ENCODE measurements at regions not wholly inside any gene's neighbourhood (a gene's known extent, or its start where the extent isn't known, plus 50 kb on each side); places are given as distances from the start of the nearest gene placed in this dataset.

- no peak for DNase-seq (ENCODE audit: low read depth)
Measured at GRCh38 chr6:14974792-14975470, 270.9 kb upstream of the JARID2 start.

GRCh38 chr6:14975471-14975817 lies 270.4 kb upstream of the JARID2 start:
- DNase-seq (ENCODE audit: low read depth) = no peak

- DNase-seq (ENCODE audit: low read depth) = no peak
Measured at GRCh38 chr6:14977747-14978382, 268.0 kb upstream of the JARID2 start.

GRCh38 chr6:14981960-14982359 lies 263.9 kb upstream of the JARID2 start:
- no peak for DNase-seq (ENCODE audit: low read depth)

- DNase-seq (ENCODE audit: low read depth) = no peak
Measured at GRCh38 chr6:14983599-14984518, 262.0 kb upstream of the JARID2 start.

DNA sequence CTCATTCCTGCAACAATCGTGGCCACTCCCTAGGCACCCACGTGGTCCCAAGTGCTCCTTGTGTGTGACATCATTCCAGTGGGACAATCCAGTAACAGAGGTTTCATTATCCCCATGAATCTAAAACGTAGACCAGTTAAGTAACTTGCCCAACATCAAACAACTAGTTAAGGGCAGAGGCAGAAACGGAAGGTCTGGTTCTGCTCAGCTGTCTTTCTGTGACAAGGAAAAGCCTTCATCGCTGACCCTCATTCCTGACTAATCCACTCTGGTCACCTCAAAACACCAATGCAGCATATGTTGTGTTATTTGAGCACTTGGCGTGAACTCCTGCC lies 261.4 kb upstream of the JARID2 start:
- no peak for DNase-seq (ENCODE audit: low read depth)

DNA sequence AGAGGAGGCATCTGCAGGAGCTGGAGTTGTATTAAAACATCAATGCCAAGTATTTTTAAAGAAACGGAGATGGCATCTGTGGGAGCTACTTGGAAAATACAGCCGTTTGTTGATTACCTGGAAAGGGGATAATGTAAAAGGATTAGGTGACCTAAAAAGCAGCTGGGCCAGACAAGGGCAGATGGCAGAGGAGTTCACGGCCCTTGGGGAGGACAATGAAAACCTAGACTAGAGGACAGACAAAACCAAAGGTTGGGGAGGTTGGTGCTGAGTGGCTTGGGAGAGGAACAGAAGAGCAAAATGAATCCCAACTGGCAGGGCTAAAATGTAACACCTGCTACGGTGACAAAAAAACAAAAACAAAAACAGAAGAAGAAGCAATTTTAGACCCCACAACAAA lies 260.5 kb upstream of the JARID2 start:
- no peak for DNase-seq (ENCODE audit: low read depth)

- no peak for DNase-seq (ENCODE audit: low read depth)
Measured at GRCh38 chr6:14986370-14986769, 259.5 kb upstream of the JARID2 start.

DNA sequence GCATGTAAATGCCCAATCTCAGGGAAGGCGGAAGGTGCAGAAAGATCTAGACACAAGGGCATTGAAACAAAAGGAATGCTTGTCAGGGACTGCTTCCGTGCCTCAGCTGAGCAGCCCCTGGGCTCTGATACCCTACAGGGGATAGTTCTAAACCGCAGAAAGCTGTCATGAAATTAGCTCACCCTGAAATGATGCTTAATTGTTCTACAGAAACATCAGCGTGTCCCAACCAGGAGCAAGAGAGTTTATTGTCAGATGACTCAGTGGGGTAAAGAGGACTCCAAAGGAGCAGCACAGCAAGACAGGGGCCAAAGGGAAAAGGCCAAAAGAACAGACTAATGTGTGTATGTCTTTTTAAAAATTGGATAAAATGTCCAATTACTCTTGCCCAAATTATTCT lies 258.4 kb upstream of the JARID2 start:
- DNase-seq (ENCODE audit: low read depth) = no peak

- DNase-seq (ENCODE audit: low read depth) = no peak
Measured at GRCh38 chr6:14992382-14992781, 253.5 kb upstream of the JARID2 start.

DNA sequence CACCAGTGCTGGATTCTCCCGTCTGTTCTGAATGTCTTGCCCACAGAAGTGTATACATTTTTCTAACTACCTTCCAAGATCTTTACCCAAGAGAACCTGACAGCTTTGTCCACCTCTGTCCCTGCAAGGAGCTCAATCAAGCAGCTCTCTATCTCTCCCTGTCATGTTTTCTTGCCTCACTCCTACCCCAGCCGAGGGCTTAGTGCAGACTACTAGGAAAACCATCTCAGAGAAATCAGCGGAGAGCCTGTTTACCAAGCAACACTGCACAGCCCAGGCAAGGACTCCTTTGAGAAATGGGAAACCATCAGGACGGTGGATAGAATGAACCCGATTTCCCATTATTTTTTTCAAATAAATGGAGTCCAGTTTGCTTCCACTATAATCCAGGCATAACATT lies 250.7 kb upstream of the JARID2 start:
- no peak for DNase-seq (ENCODE audit: low read depth)

- DNase-seq (ENCODE audit: low read depth) = no peak
Measured at GRCh38 chr6:14995966-14996602, 249.8 kb upstream of the JARID2 start.

GRCh38 chr6:14996892-14997291 lies 249.0 kb upstream of the JARID2 start:
- no peak for DNase-seq (ENCODE audit: low read depth)

DNA sequence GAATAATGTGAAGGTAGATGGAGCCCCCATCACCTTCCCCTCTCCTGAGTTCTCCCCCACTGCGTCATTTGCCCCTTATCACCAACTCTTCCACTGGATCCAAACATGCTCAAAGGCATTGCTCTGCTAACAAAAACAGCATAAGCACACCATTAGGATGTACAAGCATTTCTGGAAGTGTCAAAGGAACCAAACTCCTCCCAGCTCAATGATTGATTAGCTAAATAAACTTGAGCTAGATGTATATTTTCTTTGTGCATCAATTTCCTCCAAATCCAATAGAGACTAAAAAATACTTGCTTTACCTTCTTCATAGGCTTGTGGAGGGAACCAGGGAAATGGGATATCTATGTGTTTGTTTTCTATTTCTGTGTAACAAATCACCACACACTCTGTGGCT lies 248.4 kb upstream of the JARID2 start:
- no peak for DNase-seq (ENCODE audit: low read depth)

DNA sequence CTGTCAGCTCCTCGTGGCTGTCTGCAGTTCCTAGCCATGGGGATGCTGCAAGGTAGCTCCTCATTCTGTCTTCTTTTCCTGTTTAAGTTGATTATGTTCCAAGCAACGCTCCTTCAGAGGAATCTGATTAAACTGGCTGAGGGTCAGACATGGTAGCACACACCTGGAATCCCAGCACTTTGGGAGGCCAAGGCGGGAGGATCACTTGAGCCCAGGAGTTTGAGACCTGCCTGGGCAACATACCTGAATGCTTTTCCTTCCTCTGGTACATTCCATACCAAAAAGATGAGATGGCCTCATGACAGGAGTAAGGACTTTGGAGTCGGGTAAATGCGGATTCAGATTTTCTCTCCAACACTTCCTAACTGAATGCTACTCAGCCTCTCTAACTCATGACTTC lies 246.8 kb upstream of the JARID2 start:
- no peak for DNase-seq (ENCODE audit: low read depth)

GRCh38 chr6:15001326-15001910 lies 244.5 kb upstream of the JARID2 start:
- no peak for DNase-seq (ENCODE audit: low read depth)

DNA sequence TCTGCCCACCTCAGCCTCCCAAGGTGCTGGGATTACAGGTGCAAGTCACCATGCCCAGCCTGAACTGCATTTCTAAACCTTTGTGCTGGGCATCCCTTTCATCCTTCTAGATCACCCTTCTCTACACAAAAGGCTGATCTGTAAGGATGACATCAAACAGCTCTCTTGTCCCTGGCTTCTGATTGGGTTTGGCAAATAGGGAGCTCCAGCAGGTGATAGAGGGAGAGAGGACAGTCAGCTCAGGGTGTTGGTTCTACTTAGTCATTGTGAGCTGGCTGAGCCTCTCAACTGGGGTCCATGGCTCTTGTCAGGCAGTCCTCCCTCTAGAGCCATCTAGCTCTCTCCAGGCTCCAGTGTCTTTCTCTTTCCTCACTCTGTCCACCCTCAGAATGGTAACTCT lies 237.6 kb upstream of the JARID2 start:
- DNase-seq (ENCODE audit: low read depth) = no peak

DNA sequence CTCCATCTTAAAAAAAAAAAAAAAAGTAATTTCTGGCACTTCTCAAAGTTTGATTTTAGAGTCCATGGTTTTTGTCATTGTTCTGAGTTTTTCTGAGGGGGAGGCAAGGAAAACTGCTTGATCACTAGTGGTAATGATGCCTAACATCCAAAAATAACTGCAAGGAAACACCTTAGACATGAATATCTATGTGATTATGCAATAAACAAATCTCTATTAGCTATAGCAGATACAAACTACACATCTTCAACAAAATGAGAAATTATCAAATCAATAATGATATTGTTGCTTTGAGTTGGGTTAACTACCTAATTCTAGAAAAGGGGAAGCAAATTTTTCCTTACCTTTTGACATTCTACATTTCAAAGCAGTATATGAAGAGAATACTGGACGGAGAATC lies 230.9 kb upstream of the JARID2 start:
- DNase-seq (ENCODE audit: low read depth) = no peak

DNA sequence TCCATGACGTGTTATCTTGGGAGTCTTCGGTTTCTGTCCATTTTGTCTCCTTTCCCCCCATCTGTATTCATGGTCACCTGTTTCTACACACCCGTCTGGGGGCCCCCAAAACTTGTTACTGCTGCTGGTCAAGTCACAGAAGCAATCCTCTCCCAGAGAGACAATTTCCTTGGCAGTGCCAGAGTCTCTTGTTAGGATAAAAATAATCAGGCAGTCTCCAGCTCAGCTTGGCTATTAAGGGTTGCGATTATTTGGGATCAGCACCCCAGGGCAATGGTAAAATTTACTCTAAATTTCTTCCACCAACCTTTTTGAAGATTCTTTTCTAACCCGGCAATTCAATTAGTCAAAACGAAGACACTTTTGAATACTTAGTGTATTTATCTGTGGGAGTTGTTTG lies 229.1 kb upstream of the JARID2 start:
- DNase-seq (ENCODE audit: low read depth) = no peak

DNA sequence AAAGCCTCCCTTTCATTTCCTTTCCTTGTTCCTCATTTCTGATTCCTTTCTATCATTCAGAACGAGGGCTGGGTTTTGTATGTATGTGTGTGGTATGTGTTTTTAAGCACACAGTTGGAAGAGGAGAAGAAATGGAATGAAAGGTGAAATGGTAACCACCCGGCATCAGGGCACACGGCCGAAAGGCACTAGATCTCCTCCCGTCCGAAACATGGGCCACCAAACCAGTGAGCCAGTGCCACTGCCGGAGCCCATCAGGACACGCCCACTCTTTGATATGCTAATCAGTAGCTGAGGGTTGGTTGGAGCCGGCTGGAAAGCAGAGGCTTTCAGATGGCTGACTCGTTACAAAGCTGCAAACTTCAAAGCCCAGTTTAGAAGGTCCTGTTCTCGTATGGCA lies 228.6 kb upstream of the JARID2 start:
- DNase-seq (ENCODE audit: low read depth) = no peak

DNA sequence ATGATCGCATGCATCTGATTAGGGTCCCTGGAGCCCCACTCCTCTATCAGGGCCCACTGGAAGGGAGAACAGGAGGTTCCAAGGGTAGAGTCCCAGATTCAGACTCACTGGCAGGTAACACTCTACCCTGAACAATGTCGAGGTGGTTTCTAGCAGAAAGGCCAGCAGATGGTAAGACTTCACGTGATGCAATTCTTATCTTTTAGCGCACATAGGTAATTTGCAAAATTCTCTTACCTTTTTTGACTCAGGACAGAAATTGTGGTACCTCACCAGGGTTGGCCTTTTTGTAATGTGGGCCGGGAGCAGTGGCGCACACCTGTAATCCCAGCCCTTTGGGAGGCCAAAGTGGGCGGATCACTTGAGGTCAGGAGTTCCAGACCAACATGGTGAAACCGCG lies 228.1 kb upstream of the JARID2 start:
- no peak for DNase-seq (ENCODE audit: low read depth)

GRCh38 chr6:15020119-15020770 lies 225.6 kb upstream of the JARID2 start:
- no peak for DNase-seq (ENCODE audit: low read depth)

All from GM04503 (cell line).